PC-3 (cell line): ENCODE measurements at regions not wholly inside any gene's neighbourhood (a gene's known extent, or its start where the extent isn't known, plus 50 kb on each side); places are given as distances from the start of the nearest gene placed in this dataset.

Experiments used
- EZH2 ChIP-seq: fragments of 300-600 bp; sonication (generic); IDR thresholded peaks from one replicate; pipeline ENCODE4 v1.6.1; 2017; ENCODE audit warnings: antibody characterized with exemption, mild to moderate bottlenecking, low read length; ENCODE audit not compliant: unreplicated experiment
- EZH2phosphoT487 ChIP-seq: fragments of 300-600 bp; sonication (generic); IDR thresholded peaks from 2 replicates; pipeline ENCODE4 v1.6.1; 2018; ENCODE audit warnings: mild to moderate bottlenecking, antibody characterized with exemption, low read length, borderline replicate concordance
- TF ChIP-seq, protein P1 (sequence below): fragments of 300-600 bp; sonication (generic); conservative IDR thresholded peaks from 2 replicates; pipeline ENCODE4 v1.5.1; 2017; ENCODE audit warnings: antibody characterized with exemption, low read depth, mild to moderate bottlenecking, low read length

GRCh38 chr6:134637282-134637681 is 312.6 kb downstream of the ALDH8A1 start:
- TF ChIP-seq, protein P1, sequence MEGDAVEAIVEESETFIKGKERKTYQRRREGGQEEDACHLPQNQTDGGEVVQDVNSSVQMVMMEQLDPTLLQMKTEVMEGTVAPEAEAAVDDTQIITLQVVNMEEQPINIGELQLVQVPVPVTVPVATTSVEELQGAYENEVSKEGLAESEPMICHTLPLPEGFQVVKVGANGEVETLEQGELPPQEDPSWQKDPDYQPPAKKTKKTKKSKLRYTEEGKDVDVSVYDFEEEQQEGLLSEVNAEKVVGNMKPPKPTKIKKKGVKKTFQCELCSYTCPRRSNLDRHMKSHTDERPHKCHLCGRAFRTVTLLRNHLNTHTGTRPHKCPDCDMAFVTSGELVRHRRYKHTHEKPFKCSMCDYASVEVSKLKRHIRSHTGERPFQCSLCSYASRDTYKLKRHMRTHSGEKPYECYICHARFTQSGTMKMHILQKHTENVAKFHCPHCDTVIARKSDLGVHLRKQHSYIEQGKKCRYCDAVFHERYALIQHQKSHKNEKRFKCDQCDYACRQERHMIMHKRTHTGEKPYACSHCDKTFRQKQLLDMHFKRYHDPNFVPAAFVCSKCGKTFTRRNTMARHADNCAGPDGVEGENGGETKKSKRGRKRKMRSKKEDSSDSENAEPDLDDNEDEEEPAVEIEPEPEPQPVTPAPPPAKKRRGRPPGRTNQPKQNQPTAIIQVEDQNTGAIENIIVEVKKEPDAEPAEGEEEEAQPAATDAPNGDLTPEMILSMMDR, result no peak
- TF ChIP-seq EZH2 (no peak), EZH2phosphoT487 (no peak)
